Small intestine (tissue), 7 donors: ENCODE measurements at regions not wholly inside any gene's neighbourhood (a gene's known extent, or its start where the extent isn't known, plus 50 kb on each side); places are given as distances from the start of the nearest gene placed in this dataset.

Experiments used
- DNase-seq, 2 donors: peaks; one replicate each; pipeline versions ENCODE4 v3.0.0 to v3.0.0-alpha.2; 2013
- FAIRE-seq: peaks from 2 replicates; lab custom pipeline; 2012; peaks lifted over from hg19 to GRCh38; lab: Jason Lieb, UNC
- H3K27ac ChIP-seq, 3 donors: one replicate each; pipeline ENCODE4 v1.5.1; 2013; ENCODE audit warnings: low read length in 2 of 3, mild to moderate bottlenecking in 2 of 3, control low read depth in 1 of 3, inconsistent platforms in 1 of 3, low read depth in 1 of 3, moderate library complexity in 1 of 3
- H3K27me3 ChIP-seq, 3 donors: one replicate each; pipeline ENCODE4 v1.6.1; 2013; ENCODE audit warnings: low read length in 3 of 3, inconsistent platforms in 1 of 3; ENCODE audit not compliant: control insufficient read depth in 3 of 3, insufficient read depth in 3 of 3
- H3K36me3 ChIP-seq, 3 donors: one replicate each; pipeline ENCODE4 v1.6.1; 2013; ENCODE audit warnings: low read length in 3 of 3, inconsistent platforms in 1 of 3, low read depth in 1 of 3, mild to moderate bottlenecking in 1 of 3, moderate library complexity in 1 of 3; ENCODE audit not compliant: control insufficient read depth in 3 of 3, insufficient read depth in 2 of 3
- H3K4me1 ChIP-seq, 3 donors: one replicate each; pipeline ENCODE4 v1.6.1; 2013; ENCODE audit warnings: low read length in 2 of 3, inconsistent platforms in 1 of 3, low read depth in 1 of 3, mild to moderate bottlenecking in 1 of 3, moderate library complexity in 1 of 3; ENCODE audit not compliant: control insufficient read depth in 3 of 3, insufficient read depth in 2 of 3
- H3K4me3 ChIP-seq, 3 donors: one replicate each; pipeline ENCODE4 v1.5.1; 2013; ENCODE audit warnings: low read length in 3 of 3, control low read depth in 1 of 3, inconsistent platforms in 1 of 3, low read depth in 1 of 3, mild to moderate bottlenecking in 1 of 3, moderate library complexity in 1 of 3
- H3K9me3 ChIP-seq, 2 donors: one replicate each; pipeline ENCODE4 v1.6.1; 2013; ENCODE audit warnings: low read depth in 1 of 2, low read length in 1 of 2; ENCODE audit not compliant: control insufficient read depth in 2 of 2, insufficient read depth in 1 of 2
- WGBS, 3 donors: extraction: QIAGEN DNeasy Blood & Tissue Kit; methylation state at CpG; one replicate each; pipeline ENCODE4 v1.1.7; 2013; 5-methylcytosine and 5-hydroxymethylcytosine counted together
- donor health status: healthy with polysubstance abuse.
- donor health status: control.
- donor health status: control.
- donor health status: Bipolar disorder and iron deficiency.
- donor health status: healthy.

DNA sequence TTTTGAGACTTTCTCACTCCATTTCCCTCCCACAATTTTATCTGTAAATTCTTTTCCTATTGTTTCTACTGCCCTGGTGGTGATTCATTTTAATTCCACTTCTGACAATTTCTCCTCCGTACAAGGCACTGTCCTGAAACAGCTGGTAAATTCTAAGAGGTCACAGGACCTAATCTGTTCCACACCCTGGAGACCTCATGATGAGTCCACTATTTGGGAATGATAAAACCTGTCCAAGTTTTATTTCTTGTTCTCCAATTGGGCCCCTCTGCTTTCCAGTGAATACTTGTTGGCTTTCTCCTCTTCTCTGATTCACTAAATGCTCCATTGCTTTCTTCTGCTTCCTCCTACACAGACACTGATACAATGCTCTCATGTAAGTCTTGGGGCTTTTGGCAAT lies 343.1 kb upstream of the DUSP10 start:
- no peaks in the 10 kb centered on the region for H3K27me3 ChIP-seq
- FAIRE-seq (no peak), DNase-seq (no peak)
- H3K27ac ChIP-seq: no peak overlapping the region
- peaks cover 0 to 2% of the 10 kb centered on the region in 2 donors for H3K9me3 ChIP-seq
- H3K4me1 ChIP-seq: no peaks in the 10 kb centered on the region
- 68 to 82% (median 72%) methylated on average over 1 of the region's 1 CpG for WGBS, 3 donors
- no peak overlapping the region for H3K4me3 ChIP-seq
- H3K36me3 ChIP-seq: no peaks in the 10 kb centered on the region

DNA sequence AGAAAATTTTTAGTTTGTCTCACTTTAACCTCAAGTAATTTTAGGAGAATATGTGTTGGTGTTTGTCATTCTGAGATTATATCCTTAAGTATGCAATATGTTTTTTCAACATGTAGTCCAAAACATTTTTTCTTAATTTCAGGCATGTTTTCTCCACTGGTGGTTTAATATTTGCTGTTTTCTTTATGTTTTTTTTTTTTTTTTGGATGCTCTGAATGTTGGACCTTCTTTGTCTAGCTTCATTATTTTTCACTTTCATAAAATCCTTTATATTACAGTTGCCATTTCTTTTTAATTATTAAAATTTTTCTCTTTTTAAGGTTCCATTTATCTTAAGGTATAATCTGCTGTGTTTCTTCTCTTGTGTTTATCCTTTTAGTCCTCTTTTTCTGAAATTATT lies 342.2 kb upstream of the DUSP10 start:
- Histone ChIP-seq H3K27ac (no peak overlapping the region), H3K4me1 (no peaks in the 10 kb centered on the region), H3K9me3 (peaks cover 0 to 2% of the 10 kb centered on the region in 2 donors), H3K36me3 (no peaks in the 10 kb centered on the region), H3K4me3 (no peak overlapping the region), H3K27me3 (no peaks in the 10 kb centered on the region)
- FAIRE-seq (peak; percentile 41), DNase-seq (no peak)

DNA sequence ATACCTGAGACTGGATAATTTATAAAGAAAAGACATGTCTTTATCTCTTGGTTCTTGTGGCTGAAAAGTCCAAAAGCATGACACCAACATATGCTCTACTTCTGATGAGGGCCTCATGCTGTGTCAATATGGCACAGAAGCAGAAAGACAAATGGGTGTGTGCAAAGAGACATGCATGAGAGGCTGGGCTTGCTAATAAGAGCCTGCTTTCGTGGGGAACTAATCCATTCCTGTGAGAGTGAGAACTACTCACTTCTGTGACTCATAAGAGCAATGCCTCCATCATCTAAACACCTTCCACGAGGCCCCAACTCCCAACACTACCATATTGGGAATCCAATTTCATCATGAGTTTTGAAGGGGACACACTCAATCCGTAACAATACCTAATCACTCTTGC lies 340.0 kb upstream of the DUSP10 start:
- no peak for DNase-seq
- no peak overlapping the region for H3K4me3 ChIP-seq
- H3K27ac ChIP-seq: no peak overlapping the region
- H3K27me3 ChIP-seq: no peaks in the 10 kb centered on the region
- no peaks in the 10 kb centered on the region for H3K36me3 ChIP-seq
- peaks cover 0 to 2% of the 10 kb centered on the region in 2 donors for H3K9me3 ChIP-seq
- no peak for FAIRE-seq
- WGBS, 3 donors: 63 to 81% (median 73%) methylated on average over 3 of the region's 3 CpGs
- H3K4me1 ChIP-seq: no peaks in the 10 kb centered on the region

GRCh38 chr1:222079566-222079965 lies 337.7 kb upstream of the DUSP10 start:
- WGBS, 3 donors: 90 to 100% (median 96%) methylated on average over 1 of the region's 1 CpG
- FAIRE-seq: no peak
- H3K9me3 ChIP-seq: peaks cover 0 to 2% of the 10 kb centered on the region in 2 donors
- DNase-seq: no peak
- H3K36me3 ChIP-seq: no peaks in the 10 kb centered on the region
- no peaks in the 10 kb centered on the region for H3K4me1 ChIP-seq
- no peak overlapping the region for H3K27ac ChIP-seq
- no peak overlapping the region for H3K4me3 ChIP-seq
- no peaks in the 10 kb centered on the region for H3K27me3 ChIP-seq

GRCh38 chr1:222077206-222077605 lies 335.3 kb upstream of the DUSP10 start:
- H3K4me1 ChIP-seq: no peaks in the 10 kb centered on the region
- FAIRE-seq: no peak
- H3K27me3 ChIP-seq: no peaks in the 10 kb centered on the region
- DNase-seq: no peak
- H3K36me3 ChIP-seq: no peaks in the 10 kb centered on the region
- 72 to 86% (median 76%) methylated on average over 2 of the region's 2 CpGs for WGBS, 3 donors
- no peak overlapping the region for H3K27ac ChIP-seq
- no peak overlapping the region for H3K4me3 ChIP-seq
- H3K9me3 ChIP-seq: no peaks in the 10 kb centered on the region

GRCh38 chr1:222074317-222074716 lies 332.4 kb upstream of the DUSP10 start:
- no peak overlapping the region for H3K27ac ChIP-seq
- H3K4me1 ChIP-seq: no peaks in the 10 kb centered on the region
- 46 to 68% (median 64%) methylated on average over 1 of the region's 1 CpG for whole genome bisulfite sequencing, 3 donors
- DNase-seq: no peak
- no peaks in the 10 kb centered on the region for H3K9me3 ChIP-seq
- no peaks in the 10 kb centered on the region for H3K27me3 ChIP-seq
- H3K36me3 ChIP-seq: no peaks in the 10 kb centered on the region
- no peak overlapping the region for H3K4me3 ChIP-seq
- FAIRE-seq: no peak

DNA sequence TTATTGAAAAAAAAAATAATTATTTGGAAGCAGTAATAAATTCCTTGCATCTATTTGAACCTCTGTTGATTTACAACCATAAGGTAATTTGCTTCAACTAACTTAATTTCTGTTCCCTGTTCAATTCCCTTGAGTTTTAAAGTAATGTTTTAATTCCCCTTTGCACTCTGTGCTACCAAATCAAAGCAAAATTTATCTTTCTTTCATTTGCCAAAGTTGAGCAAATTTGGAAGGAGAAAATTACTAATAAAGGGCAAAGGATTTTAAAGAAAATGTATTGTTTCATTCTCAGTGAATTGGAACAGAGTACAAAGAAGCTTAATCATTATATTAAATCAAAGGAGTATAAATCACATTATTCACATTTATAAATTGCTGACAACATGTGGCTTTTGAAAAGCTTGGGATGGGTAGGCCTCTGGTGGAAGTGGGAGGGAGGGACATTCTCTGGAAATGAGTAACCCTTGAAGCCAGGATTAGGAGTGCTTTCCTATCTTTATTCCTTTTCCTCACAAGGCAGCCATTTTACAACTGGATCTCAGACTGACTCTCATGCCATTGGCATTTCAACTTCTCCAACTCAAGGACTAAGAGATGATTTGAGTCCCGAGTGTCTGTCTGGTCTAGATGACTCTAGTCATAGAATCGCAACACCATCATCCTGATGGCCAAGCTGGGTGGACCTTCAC lies 331.6 kb upstream of the DUSP10 start:
- Histone ChIP-seq H3K9me3 (no peaks in the 10 kb centered on the region), H3K36me3 (no peaks in the 10 kb centered on the region), H3K4me1 (no peaks in the 10 kb centered on the region), H3K27me3 (no peaks in the 10 kb centered on the region), H3K27ac (no peak overlapping the region), H3K4me3 (no peak overlapping the region)
- FAIRE-seq (peak; percentile 5), DNase-seq (no peak)
- 92 to 96% (median 94%) methylated on average over 2 of the region's 2 CpGs for WGBS, 3 donors

DNA sequence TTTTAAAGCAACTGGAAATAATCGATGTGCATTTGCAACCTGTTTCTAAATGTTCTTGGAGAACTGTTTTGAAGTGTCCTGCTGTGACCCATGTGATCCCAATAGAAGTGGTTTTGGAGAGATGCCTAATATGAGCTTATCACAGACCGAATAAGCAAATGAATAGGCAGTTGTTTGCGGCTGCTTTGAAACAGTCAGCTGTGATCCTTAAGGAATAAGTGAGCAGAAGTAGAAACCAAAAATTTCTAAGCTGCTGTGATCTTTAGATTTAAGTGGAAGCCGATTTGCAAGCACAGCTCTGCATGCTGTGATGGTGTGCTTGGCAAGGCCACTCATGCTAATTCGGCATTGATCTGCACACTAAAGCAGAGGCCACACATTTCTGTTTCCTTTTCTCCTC lies 329.5 kb upstream of the DUSP10 start:
- H3K27ac ChIP-seq: no peak overlapping the region
- no peaks in the 10 kb centered on the region for H3K27me3 ChIP-seq

DNA sequence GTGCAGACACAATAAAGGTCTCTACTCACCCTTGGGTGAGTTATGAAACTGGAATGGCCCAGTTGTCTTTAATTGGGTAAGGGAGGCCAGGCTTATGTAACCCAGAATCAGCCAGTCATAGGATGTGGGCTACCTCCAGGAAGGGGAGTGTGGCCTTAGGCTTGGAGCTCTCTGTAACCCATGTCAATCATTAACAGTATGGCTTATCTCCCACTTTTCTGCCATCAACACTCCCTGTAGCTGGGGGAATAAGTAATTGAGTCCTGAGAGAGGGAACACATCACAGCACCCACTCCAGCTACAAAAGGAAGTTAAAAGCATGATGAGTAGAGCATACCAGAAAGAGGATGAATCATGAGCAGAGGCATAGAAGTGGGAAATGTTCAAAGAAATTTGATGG lies 327.0 kb upstream of the DUSP10 start:
- DNase-seq (no peak), FAIRE-seq (no peak)
- H3K9me3 ChIP-seq: peaks cover 0 to 3% of the 10 kb centered on the region in 2 donors
- H3K4me1 ChIP-seq: no peaks in the 10 kb centered on the region
- no peaks in the 10 kb centered on the region for H3K27me3 ChIP-seq
- H3K36me3 ChIP-seq: no peaks in the 10 kb centered on the region
- no peak overlapping the region for H3K27ac ChIP-seq
- no peak overlapping the region for H3K4me3 ChIP-seq

More for the DNA sequence above, 329.5 kb upstream of the DUSP10 start:
- H3K4me1 ChIP-seq: no peaks in the 10 kb centered on the region
- H3K9me3 ChIP-seq: no peaks in the 10 kb centered on the region
- no peaks in the 10 kb centered on the region for H3K36me3 ChIP-seq
- FAIRE-seq: no peak
- no peak for DNase-seq
- 44 to 60% (median 56%) methylated on average over 5 of the region's 5 CpGs for WGBS, 3 donors
- no peak overlapping the region for H3K4me3 ChIP-seq
